IMR-90 (cell line): ENCODE measurements at regions not wholly inside any gene's neighbourhood (a gene's known extent, or its start where the extent isn't known, plus 50 kb on each side); places are given as distances from the start of the nearest gene placed in this dataset.

ENCODE experiments used
- BHLHE40 ChIP-seq: fragments of 150-350 bp; IDR thresholded peaks from 2 replicates; pipeline ENCODE4 v1.6.1; 2016; ENCODE audit warnings: mild to moderate bottlenecking, low read depth, low read length
- CHD1 ChIP-seq: IDR thresholded peaks from 2 replicates; pipeline ENCODE4 v1.6.1; 2012; ENCODE audit warnings: low read depth, low read length, improper control_type of control experiment
- MAZ ChIP-seq: IDR thresholded peaks from 2 replicates; pipeline ENCODE4 v1.6.1; 2012; ENCODE audit warnings: low read depth, mild to moderate bottlenecking, low read length, improper control_type of control experiment, moderate library complexity, borderline replicate concordance
- POLR2A ChIP-seq: IDR thresholded peaks from 2 replicates; pipeline ENCODE4 v1.6.1; 2012; ENCODE audit warnings: mild to moderate bottlenecking, low read depth, low read length
- RAD21 ChIP-seq: IDR thresholded peaks from 2 replicates; pipeline ENCODE4 v1.6.1; 2012; ENCODE audit warnings: low read length, improper control_type of control experiment
- RCOR1 ChIP-seq: IDR thresholded peaks from 2 replicates; pipeline ENCODE4 v1.6.1; 2012; ENCODE audit warnings: mild to moderate bottlenecking, low read length, improper control_type of control experiment; ENCODE audit not compliant: insufficient replicate concordance
- SMC3 ChIP-seq: fragments of 150-350 bp; IDR thresholded peaks from 2 replicates; pipeline ENCODE4 v1.6.1; 2016; ENCODE audit warnings: low read depth, mild to moderate bottlenecking, antibody characterized with exemption, low read length, moderate library complexity
- TF ChIP-seq, protein P1 (sequence below): conservative IDR thresholded peaks from 2 replicates; pipeline ENCODE4 v1.5.1; 2012; ENCODE audit warnings: mild to moderate bottlenecking, low read depth, low read length, improper control_type of control experiment
- TF ChIP-seq, protein P2 (sequence below): fragments of 150-350 bp; IDR thresholded peaks from 2 replicates; pipeline ENCODE4 v1.6.1; 2016; ENCODE audit warnings: low read depth, mild to moderate bottlenecking, low read length, moderate library complexity, borderline replicate concordance

DNA sequence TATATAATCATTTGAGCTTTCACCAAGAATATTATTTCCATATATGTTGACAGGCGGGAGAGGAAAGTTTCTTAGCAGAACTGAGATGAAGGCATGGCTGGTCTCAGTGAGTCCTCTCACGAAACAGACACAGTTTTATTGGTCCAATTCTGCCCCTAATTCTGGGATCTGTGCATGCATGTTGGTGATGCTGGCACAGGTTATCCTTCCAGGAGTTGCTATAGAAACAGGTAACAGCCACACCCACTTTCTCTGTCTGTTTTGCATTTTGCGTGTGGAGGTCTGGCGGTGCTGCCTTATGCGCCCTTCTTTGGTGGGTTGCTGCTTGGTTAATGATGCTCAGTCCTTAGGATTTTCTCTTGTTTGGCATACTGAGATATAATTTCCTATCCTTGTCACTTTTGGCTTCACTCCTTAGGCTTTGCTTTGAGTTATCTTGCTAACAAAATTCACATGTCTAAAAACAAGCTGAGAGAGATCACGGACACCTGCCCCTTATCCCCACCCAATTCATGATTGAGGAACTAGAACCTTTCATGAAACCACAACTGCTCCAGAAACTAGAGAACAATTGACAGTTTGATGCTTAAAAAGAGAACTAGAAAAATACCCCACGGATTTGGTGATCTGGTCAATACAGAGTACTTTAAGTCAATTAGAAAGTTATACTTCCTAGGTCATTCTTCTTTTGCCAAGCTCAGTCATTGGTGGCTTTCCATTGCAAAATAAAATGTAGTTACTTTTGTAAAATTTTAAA is 189.3 kb downstream of the FAT3 start:
- TF ChIP-seq BHLHE40: no peak
- TF ChIP-seq, protein P1, sequence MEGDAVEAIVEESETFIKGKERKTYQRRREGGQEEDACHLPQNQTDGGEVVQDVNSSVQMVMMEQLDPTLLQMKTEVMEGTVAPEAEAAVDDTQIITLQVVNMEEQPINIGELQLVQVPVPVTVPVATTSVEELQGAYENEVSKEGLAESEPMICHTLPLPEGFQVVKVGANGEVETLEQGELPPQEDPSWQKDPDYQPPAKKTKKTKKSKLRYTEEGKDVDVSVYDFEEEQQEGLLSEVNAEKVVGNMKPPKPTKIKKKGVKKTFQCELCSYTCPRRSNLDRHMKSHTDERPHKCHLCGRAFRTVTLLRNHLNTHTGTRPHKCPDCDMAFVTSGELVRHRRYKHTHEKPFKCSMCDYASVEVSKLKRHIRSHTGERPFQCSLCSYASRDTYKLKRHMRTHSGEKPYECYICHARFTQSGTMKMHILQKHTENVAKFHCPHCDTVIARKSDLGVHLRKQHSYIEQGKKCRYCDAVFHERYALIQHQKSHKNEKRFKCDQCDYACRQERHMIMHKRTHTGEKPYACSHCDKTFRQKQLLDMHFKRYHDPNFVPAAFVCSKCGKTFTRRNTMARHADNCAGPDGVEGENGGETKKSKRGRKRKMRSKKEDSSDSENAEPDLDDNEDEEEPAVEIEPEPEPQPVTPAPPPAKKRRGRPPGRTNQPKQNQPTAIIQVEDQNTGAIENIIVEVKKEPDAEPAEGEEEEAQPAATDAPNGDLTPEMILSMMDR: no peak
- TF ChIP-seq POLR2A: no peak
- no peak for TF ChIP-seq CHD1
- no peak for TF ChIP-seq SMC3
- TF ChIP-seq RAD21: no peak
- no peak for TF ChIP-seq RCOR1
- TF ChIP-seq, protein P2, sequence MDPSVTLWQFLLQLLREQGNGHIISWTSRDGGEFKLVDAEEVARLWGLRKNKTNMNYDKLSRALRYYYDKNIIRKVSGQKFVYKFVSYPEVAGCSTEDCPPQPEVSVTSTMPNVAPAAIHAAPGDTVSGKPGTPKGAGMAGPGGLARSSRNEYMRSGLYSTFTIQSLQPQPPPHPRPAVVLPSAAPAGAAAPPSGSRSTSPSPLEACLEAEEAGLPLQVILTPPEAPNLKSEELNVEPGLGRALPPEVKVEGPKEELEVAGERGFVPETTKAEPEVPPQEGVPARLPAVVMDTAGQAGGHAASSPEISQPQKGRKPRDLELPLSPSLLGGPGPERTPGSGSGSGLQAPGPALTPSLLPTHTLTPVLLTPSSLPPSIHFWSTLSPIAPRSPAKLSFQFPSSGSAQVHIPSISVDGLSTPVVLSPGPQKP: no peak
- TF ChIP-seq MAZ: no peak
